ENCODE measurements at regions not wholly inside any gene's neighbourhood (a gene's known extent, or its start where the extent isn't known, plus 50 kb on each side); places are given as distances from the start of the nearest gene placed in this dataset.

DNA sequence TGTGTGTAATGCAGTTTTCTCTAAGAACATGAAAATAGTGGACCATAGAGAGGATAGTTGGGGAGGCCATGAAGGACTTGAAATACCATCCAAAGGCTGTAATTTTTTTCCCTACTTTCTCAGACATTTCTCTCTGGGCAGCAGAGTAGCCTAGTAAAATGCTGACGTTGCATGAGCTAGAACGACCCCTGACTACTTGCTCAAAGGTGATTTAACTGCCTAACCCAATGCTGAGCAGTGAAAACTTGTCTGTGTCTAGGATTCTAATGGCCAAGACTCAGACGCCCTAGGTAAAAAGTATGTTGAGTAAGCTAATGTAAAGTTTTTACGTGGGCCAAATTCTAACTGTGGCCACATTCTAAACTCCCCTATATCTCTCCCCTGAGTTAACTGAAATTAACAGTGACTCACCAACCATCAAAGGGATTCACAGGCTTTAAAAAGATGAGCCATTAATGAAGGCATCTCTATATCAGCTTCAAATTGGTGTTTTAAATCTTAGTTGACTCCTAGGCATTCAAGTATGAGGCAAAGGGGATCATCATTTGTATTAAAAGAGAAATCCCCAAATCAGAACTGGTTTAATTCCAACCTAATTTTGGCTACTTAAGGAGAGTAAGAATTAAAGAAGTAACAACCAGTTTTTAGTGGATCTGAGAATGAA, 121.0 kb upstream of the GAS1 start:
- H4K5ac ChIP-seq (ENCODE audit: insufficient read length, low read depth, low read length): no peak overlapping the region
- DNase-seq (ENCODE audit: low read depth in 1 of 2, low spot score in 2 of 2) (no peak), FAIRE-seq (no peak)
- H3K27ac ChIP-seq (ENCODE audit: low read depth, low read length): no peak overlapping the region
- no peak overlapping the region for H4K8ac ChIP-seq (ENCODE audit: extremely low read depth, insufficient read depth, low read length)
- H2BK15ac ChIP-seq (ENCODE audit: low read length): no peak overlapping the region
- no peaks in the 10 kb centered on the region for H3K79me1 ChIP-seq (ENCODE audit: low read depth, low read length)
- ChIA-PET CTCF (ENCODE audit: partially characterized antibody) (interaction anchor here (1.1 kb wide), 1 partner anchor 13 kb away, joined by 3 read pairs; no protein-coding TSS in a partner anchor), POLR2A (ENCODE audit: partially characterized antibody) (interaction anchor here (0.5 kb wide), 1 partner anchor 856 kb away, joined by 3 read pairs; no protein-coding TSS in a partner anchor)
- no peak overlapping the region for H3K14ac ChIP-seq (ENCODE audit: insufficient read length)
- no peak overlapping the region for H3K4me2 ChIP-seq (ENCODE audit: insufficient read depth in 1 of 2, low read depth in 2 of 2, low read length in 2 of 2)
- H3K23me2 ChIP-seq (ENCODE audit: low read depth, low read length): no peaks in the 10 kb centered on the region
- no peaks in the 10 kb centered on the region for H3K36me3 ChIP-seq (ENCODE audit: control insufficient read depth in 2 of 4, insufficient read depth in 4 of 4, low read length in 3 of 4)
- no peak overlapping the region for H3K4ac ChIP-seq (replicated peaks; ENCODE audit: insufficient read length, low read depth, low read length)
- no peak overlapping the region for H3K56ac ChIP-seq (replicated peaks; ENCODE audit: insufficient read length, low read depth, low read length)
- WGBS, 2 experiments (ENCODE audit: extremely low coverage in 1 of 2, insufficient coverage in 1 of 2, insufficient read length in 1 of 2, insufficient replicate concordance in 2 of 2, low coverage in 1 of 2, low lambda C conversion rate in 2 of 2, missing lambda C conversion rate in 1 of 2): 93% methylated on average over 4 of the region's 4 CpGs; no CpG with 5 or more reads in 1 of the 2 experiments
- H2AFZ ChIP-seq (ENCODE audit: low read length): no peak overlapping the region
- no peak overlapping the region for H2BK120ac ChIP-seq (replicated peaks; ENCODE audit: low read depth, low read length)
- H2AK5ac ChIP-seq (ENCODE audit: low read depth, low read length): no peak overlapping the region
- TF ChIP-seq KDM1A (IDR thresholded peaks at IDR 0.05; ENCODE audit: borderline replicate concordance, low read length) (no peak), CBX8 (IDR thresholded peaks at IDR 0.05; ENCODE audit: borderline replicate concordance, low read depth, low read length) (no peak), EGR1 (IDR thresholded peaks at IDR 0.05; ENCODE audit: borderline replicate concordance, low read depth, low read length) (no peak), POLR2A (IDR thresholded peaks at IDR 0.05; ENCODE audit: control extremely low read depth in 1 of 2, low read depth in 2 of 2, low read length in 2 of 2) (no peak), CEBPB (IDR thresholded peaks at IDR 0.05; ENCODE audit: low read depth, low read length) (no peak), SP4 (IDR thresholded peaks at IDR 0.05; ENCODE audit: low read length) (no peak), SP2 (IDR thresholded peaks at IDR 0.05; ENCODE audit: low read length) (no peak), POLR2AphosphoS5 (IDR thresholded peaks at IDR 0.05; ENCODE audit: low read depth, low read length) (no peak), TBP (IDR thresholded peaks at IDR 0.05; ENCODE audit: low read depth, low read length) (no peak)
- H3K4me1 ChIP-seq (replicated peaks in 1 of 4; ENCODE audit: control insufficient read depth in 3 of 4, insufficient read depth in 4 of 4, low read length in 3 of 4): no peaks in the 10 kb centered on the region
- H3K9me3 ChIP-seq (ENCODE audit: insufficient read depth in 2 of 2, low read depth in 1 of 2, low read length in 1 of 2): no peaks in the 10 kb centered on the region
- no peaks in the 10 kb centered on the region for H3K79me2 ChIP-seq (ENCODE audit: control insufficient read depth in 1 of 2, insufficient read depth in 2 of 2, low read length in 2 of 2)
- no peak overlapping the region for H2BK5ac ChIP-seq (ENCODE audit: low read depth, low read length)
- no peak overlapping the region for H2BK12ac ChIP-seq (ENCODE audit: low read depth, low read length)
- no peak overlapping the region for H3K23ac ChIP-seq (ENCODE audit: insufficient read length)
- H4K20me1 ChIP-seq (replicated peaks in 1 of 2; ENCODE audit: control insufficient read depth in 1 of 2, insufficient read depth in 2 of 2, low read length in 2 of 2): peaks cover 0 to 2% of the 10 kb centered on the region in 2 experiments
- no peak overlapping the region for H3K18ac ChIP-seq (ENCODE audit: extremely low read depth, low read length)
- H3K27me3 ChIP-seq (replicated peaks in 1 of 4; ENCODE audit: control insufficient read depth in 3 of 4, extremely low read depth in 1 of 4, insufficient read depth in 3 of 4, low read length in 3 of 4): 0 out of 7 replicates have a peak, but pooled peaks cover 0 to 2% (median 0%) of the 10 kb centered on the region in 4 experiments
- no peak overlapping the region for H3K4me3 ChIP-seq (ENCODE audit: extremely low read depth in 1 of 4, insufficient read depth in 2 of 4, low read depth in 3 of 4, low read length in 4 of 4)
- no peak overlapping the region for H4K91ac ChIP-seq (replicated peaks; ENCODE audit: insufficient read length, low read length)
- no peak overlapping the region for H3K9ac ChIP-seq (replicated peaks in 1 of 4; ENCODE audit: extremely low read depth in 1 of 4, low read depth in 3 of 4, low read length in 3 of 4)
- H2BK20ac ChIP-seq (ENCODE audit: low read length): no peak overlapping the region
